ENCODE measurements at regions not wholly inside any gene's neighbourhood (a gene's known extent, or its start where the extent isn't known, plus 50 kb on each side); places are given as distances from the start of the nearest gene placed in this dataset.

- CTCF ChIA-PET (ENCODE audit: unreplicated experiment) = no interaction called here
- H3K4me1 ChIP-seq (ENCODE audit: insufficient read depth, low read length, poor library complexity, severe bottlenecking) = no peaks in the 10 kb centered on the region
Measured at GRCh38 chr3:61411009-61411662, 150.2 kb upstream of the PTPRG start.

GRCh38 chr3:61414456-61414855, 146.9 kb upstream of the PTPRG start:
- Histone ChIP-seq H3K4me3 (ENCODE audit: low read depth, low read length, poor library complexity, severe bottlenecking) (no peak overlapping the region), H3K4me1 (ENCODE audit: insufficient read depth, low read length, poor library complexity, severe bottlenecking) (no peaks in the 10 kb centered on the region), H3K36me3 (ENCODE audit: insufficient read depth, low read length) (no peaks in the 10 kb centered on the region), H3K9me3 (ENCODE audit: low read length) (no peaks in the 10 kb centered on the region), H3K27ac (ENCODE audit: low read depth, low read length, poor library complexity, severe bottlenecking) (no peak overlapping the region), H3K9me2 (ENCODE audit: insufficient read depth, low read length) (no peaks in the 10 kb centered on the region), H2AFZ (ENCODE audit: low read length) (no peak overlapping the region), H3K79me2 (ENCODE audit: insufficient read depth, low read depth, low read length) (no peaks in the 10 kb centered on the region), H4K20me1 (ENCODE audit: insufficient read depth, low read length) (no peaks in the 10 kb centered on the region), H3K4me2 (ENCODE audit: low read length) (no peak overlapping the region)
- ChIA-PET CTCF (ENCODE audit: unreplicated experiment) (no interaction called here), POLR2A (no interaction called here)
- DNase-seq (ENCODE audit: low spot score) = no peak
- intact Hi-C loops (cut with micrococcal nuclease; ENCODE audit: unreplicated experiment) = no loop called here
- no peak for TF ChIP-seq EZH2phosphoT487 (IDR thresholded peaks at IDR 0.05; ENCODE audit: borderline replicate concordance, low read depth, low read length)
- no peak for TF ChIP-seq CTCF (conservative IDR thresholded peaks at IDR 0.05; ENCODE audit: low read length)
- BruUV-seq (replicated peaks) = no TSS peak

More at GRCh38 chr3:61411009-61411662, 150.2 kb upstream of the PTPRG start:
- Histone ChIP-seq H3K4me3 (ENCODE audit: low read depth, low read length, poor library complexity, severe bottlenecking) (no peak overlapping the region), H3K9me3 (ENCODE audit: low read length) (no peaks in the 10 kb centered on the region), H3K36me3 (ENCODE audit: insufficient read depth, low read length) (no peaks in the 10 kb centered on the region), H3K79me2 (ENCODE audit: insufficient read depth, low read depth, low read length) (no peaks in the 10 kb centered on the region), H2AFZ (ENCODE audit: low read length) (no peak overlapping the region), H3K4me2 (ENCODE audit: low read length) (no peak overlapping the region), H3K27ac (ENCODE audit: low read depth, low read length, poor library complexity, severe bottlenecking) (no peak overlapping the region), H4K20me1 (ENCODE audit: insufficient read depth, low read length) (no peaks in the 10 kb centered on the region), H3K9me2 (ENCODE audit: insufficient read depth, low read length) (no peaks in the 10 kb centered on the region)
- DNase-seq (ENCODE audit: low spot score) = no peak
- POLR2A ChIA-PET = no interaction called here
- no TSS peak for BruUV-seq (replicated peaks)
- intact Hi-C loops (cut with micrococcal nuclease; ENCODE audit: unreplicated experiment) = no loop called here
- TF ChIP-seq CTCF (conservative IDR thresholded peaks at IDR 0.05; ENCODE audit: low read length) = no peak
- TF ChIP-seq EZH2phosphoT487 (IDR thresholded peaks at IDR 0.05; ENCODE audit: borderline replicate concordance, low read depth, low read length) = no peak

DNA sequence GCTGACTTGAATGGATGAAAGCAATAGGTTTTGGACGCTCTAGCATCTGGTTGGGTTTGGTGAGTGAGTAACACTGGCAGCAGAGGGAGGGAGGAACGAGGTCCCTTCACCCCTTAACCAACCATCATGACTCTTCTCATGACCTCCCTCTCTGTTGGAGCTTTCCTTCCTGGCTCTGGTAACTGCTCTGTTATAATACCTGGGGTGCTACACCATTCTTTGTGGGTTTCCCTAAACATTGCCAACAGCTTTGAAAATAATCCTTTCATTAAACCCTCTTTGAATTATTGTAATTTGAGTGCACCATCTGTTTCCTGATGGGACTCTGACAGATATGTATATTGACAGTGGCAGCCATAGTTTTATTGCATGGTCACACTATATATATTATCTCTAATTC, 146.2 kb upstream of the PTPRG start:
- ChIA-PET POLR2A (no interaction called here), CTCF (ENCODE audit: unreplicated experiment) (no interaction called here)
- Histone ChIP-seq H3K27ac (ENCODE audit: low read depth, low read length, poor library complexity, severe bottlenecking) (no peak overlapping the region), H3K4me3 (ENCODE audit: low read depth, low read length, poor library complexity, severe bottlenecking) (no peak overlapping the region), H3K9me2 (ENCODE audit: insufficient read depth, low read length) (no peaks in the 10 kb centered on the region), H3K4me2 (ENCODE audit: low read length) (no peak overlapping the region), H2AFZ (ENCODE audit: low read length) (no peak overlapping the region), H3K36me3 (ENCODE audit: insufficient read depth, low read length) (no peaks in the 10 kb centered on the region), H4K20me1 (ENCODE audit: insufficient read depth, low read length) (no peaks in the 10 kb centered on the region), H3K9me3 (ENCODE audit: low read length) (no peaks in the 10 kb centered on the region), H3K79me2 (ENCODE audit: insufficient read depth, low read depth, low read length) (no peaks in the 10 kb centered on the region), H3K4me1 (ENCODE audit: insufficient read depth, low read length, poor library complexity, severe bottlenecking) (no peaks in the 10 kb centered on the region)
- DNase-seq (ENCODE audit: low spot score) = no peak
- no peak for TF ChIP-seq EZH2phosphoT487 (IDR thresholded peaks at IDR 0.05; ENCODE audit: borderline replicate concordance, low read depth, low read length)
- no peak for TF ChIP-seq CTCF (conservative IDR thresholded peaks at IDR 0.05; ENCODE audit: low read length)
- intact Hi-C loops (cut with micrococcal nuclease; ENCODE audit: unreplicated experiment) = no loop called here
- BruUV-seq (replicated peaks) = no TSS peak
